ENCODE measurements at regions not wholly inside any gene's neighbourhood (a gene's known extent, or its start where the extent isn't known, plus 50 kb on each side); places are given as distances from the start of the nearest gene placed in this dataset.

GRCh38 chr12:72139411-72139810 lies 132.8 kb upstream of the TRHDE start:
- WGBS, 2 experiments (ENCODE audit: low coverage in 1 of 2, low lambda C conversion rate in 2 of 2, missing lambda C conversion rate in 2 of 2): 26 to 30% methylated on average over 4 of the region's 4 CpGs
- no peak for TF ChIP-seq EZH2phosphoT487 (IDR thresholded peaks at IDR 0.05; ENCODE audit: insufficient read depth, low read depth)
- Histone ChIP-seq H3K9me3 (ENCODE audit: low read depth) (no peaks in the 10 kb centered on the region), H3K27ac (no peak overlapping the region), H3K4me3 (no peak overlapping the region), H3F3A (ENCODE audit: insufficient read depth) (no peaks in the 10 kb centered on the region), H3K79me2 (ENCODE audit: insufficient read depth) (no peaks in the 10 kb centered on the region), H3K9ac (no peak overlapping the region), H3K9me2 (ENCODE audit: insufficient read depth) (no peaks in the 10 kb centered on the region), H3K27me3 (replicated peaks; ENCODE audit: insufficient read depth) (no peaks in the 10 kb centered on the region), H3K36me3 (ENCODE audit: low read depth) (no peaks in the 10 kb centered on the region), H2AFZ (no peak overlapping the region), H3K4me2 (ENCODE audit: unreplicated experiment) (no peak overlapping the region), H3K4me1 (ENCODE audit: insufficient read depth) (no peaks in the 10 kb centered on the region), H4K20me1 (ENCODE audit: insufficient read depth) (no peaks in the 10 kb centered on the region)
- DNase-seq: no peak
- in situ Hi-C loops (cut with MboI): no loop called here

- Histone ChIP-seq H3K36me3 (ENCODE audit: low read depth) (no peaks in the 10 kb centered on the region), H3F3A (ENCODE audit: insufficient read depth) (no peaks in the 10 kb centered on the region), H4K20me1 (ENCODE audit: insufficient read depth) (no peaks in the 10 kb centered on the region), H3K4me1 (ENCODE audit: insufficient read depth) (no peaks in the 10 kb centered on the region), H3K9ac (no peak overlapping the region), H3K27me3 (replicated peaks; ENCODE audit: insufficient read depth) (no peaks in the 10 kb centered on the region), H3K79me2 (ENCODE audit: insufficient read depth) (no peaks in the 10 kb centered on the region), H2AFZ (no peak overlapping the region), H3K9me2 (ENCODE audit: insufficient read depth) (no peaks in the 10 kb centered on the region), H3K27ac (no peak overlapping the region), H3K9me3 (ENCODE audit: low read depth) (no peaks in the 10 kb centered on the region), H3K4me3 (no peak overlapping the region), H3K4me2 (ENCODE audit: unreplicated experiment) (no peak overlapping the region)
- peak; percentile 4 for DNase-seq
- WGBS, 2 experiments (ENCODE audit: low coverage in 1 of 2, low lambda C conversion rate in 2 of 2, missing lambda C conversion rate in 2 of 2): 0 to 7% methylated on average over 2 of the region's 2 CpGs
- TF ChIP-seq EZH2 (IDR thresholded peaks at IDR 0.05; ENCODE audit: insufficient read depth, poor library complexity, severe bottlenecking): no peak
- TF ChIP-seq EZH2phosphoT487 (IDR thresholded peaks at IDR 0.05; ENCODE audit: insufficient read depth, low read depth): no peak
- in situ Hi-C loops (cut with MboI): no loop called here
Observed at GRCh38 chr12:72141381-72141780, 130.8 kb upstream of the TRHDE start.

- H3K9me3 ChIP-seq (ENCODE audit: low read depth): no peaks in the 10 kb centered on the region
- in situ Hi-C loops (cut with MboI): no loop called here
- H4K20me1 ChIP-seq (ENCODE audit: insufficient read depth): no peaks in the 10 kb centered on the region
Observed at GRCh38 chr12:72144553-72144952, 127.6 kb upstream of the TRHDE start.

GRCh38 chr12:72146495-72146894 lies 125.7 kb upstream of the TRHDE start:
- H3K36me3 ChIP-seq (ENCODE audit: low read depth): no peaks in the 10 kb centered on the region
- no peaks in the 10 kb centered on the region for H3F3A ChIP-seq (ENCODE audit: insufficient read depth)
- H3K27me3 ChIP-seq (replicated peaks; ENCODE audit: insufficient read depth): no peaks in the 10 kb centered on the region
- no peaks in the 10 kb centered on the region for H3K9me2 ChIP-seq (ENCODE audit: insufficient read depth)
- no peak overlapping the region for H3K4me3 ChIP-seq
- no peaks in the 10 kb centered on the region for H4K20me1 ChIP-seq (ENCODE audit: insufficient read depth)
- no peak overlapping the region for H3K4me2 ChIP-seq (ENCODE audit: unreplicated experiment)
- H2AFZ ChIP-seq: no peak overlapping the region
- WGBS, 2 experiments (ENCODE audit: low coverage in 1 of 2, low lambda C conversion rate in 2 of 2, missing lambda C conversion rate in 2 of 2): 28 to 34% methylated on average over 12 of the region's 12 CpGs
- H3K9me3 ChIP-seq (ENCODE audit: low read depth): no peaks in the 10 kb centered on the region
- DNase-seq: no peak
- in situ Hi-C loops (cut with MboI): no loop called here
- TF ChIP-seq EZH2 (IDR thresholded peaks at IDR 0.05; ENCODE audit: insufficient read depth, poor library complexity, severe bottlenecking): no peak
- no peaks in the 10 kb centered on the region for H3K4me1 ChIP-seq (ENCODE audit: insufficient read depth)
- H3K27ac ChIP-seq: no peak overlapping the region
- no peak overlapping the region for H3K9ac ChIP-seq
- no peaks in the 10 kb centered on the region for H3K79me2 ChIP-seq (ENCODE audit: insufficient read depth)

More at GRCh38 chr12:72144553-72144952, 127.6 kb upstream of the TRHDE start:
- Histone ChIP-seq H3K9me2 (ENCODE audit: insufficient read depth) (no peaks in the 10 kb centered on the region), H2AFZ (no peak overlapping the region), H3K27ac (no peak overlapping the region), H3F3A (ENCODE audit: insufficient read depth) (no peaks in the 10 kb centered on the region), H3K4me3 (no peak overlapping the region), H3K9ac (no peak overlapping the region), H3K4me2 (ENCODE audit: unreplicated experiment) (no peak overlapping the region), H3K27me3 (replicated peaks; ENCODE audit: insufficient read depth) (no peaks in the 10 kb centered on the region), H3K79me2 (ENCODE audit: insufficient read depth) (no peaks in the 10 kb centered on the region), H3K36me3 (ENCODE audit: low read depth) (no peaks in the 10 kb centered on the region), H3K4me1 (ENCODE audit: insufficient read depth) (no peaks in the 10 kb centered on the region)
- no peak for DNase-seq
- no peak for TF ChIP-seq EZH2 (IDR thresholded peaks at IDR 0.05; ENCODE audit: insufficient read depth, poor library complexity, severe bottlenecking)
- TF ChIP-seq EZH2phosphoT487 (IDR thresholded peaks at IDR 0.05; ENCODE audit: insufficient read depth, low read depth): no peak

- TF ChIP-seq EZH2phosphoT487 (IDR thresholded peaks at IDR 0.05; ENCODE audit: insufficient read depth, low read depth) (no peak), EZH2 (IDR thresholded peaks at IDR 0.05; ENCODE audit: insufficient read depth, poor library complexity, severe bottlenecking) (no peak)
- Histone ChIP-seq H3K4me2 (ENCODE audit: unreplicated experiment) (no peak overlapping the region), H3K36me3 (ENCODE audit: low read depth) (no peaks in the 10 kb centered on the region), H3K9me3 (ENCODE audit: low read depth) (no peaks in the 10 kb centered on the region), H3K4me1 (ENCODE audit: insufficient read depth) (no peaks in the 10 kb centered on the region), H3K9ac (no peak overlapping the region), H4K20me1 (ENCODE audit: insufficient read depth) (no peaks in the 10 kb centered on the region), H3K27me3 (replicated peaks; ENCODE audit: insufficient read depth) (no peaks in the 10 kb centered on the region), H3K4me3 (no peak overlapping the region), H2AFZ (no peak overlapping the region), H3K79me2 (ENCODE audit: insufficient read depth) (no peaks in the 10 kb centered on the region), H3K9me2 (ENCODE audit: insufficient read depth) (no peaks in the 10 kb centered on the region), H3K27ac (no peak overlapping the region), H3F3A (ENCODE audit: insufficient read depth) (no peaks in the 10 kb centered on the region)
- in situ Hi-C loops (cut with MboI): no loop called here
- WGBS, 2 experiments (ENCODE audit: low coverage in 1 of 2, low lambda C conversion rate in 2 of 2, missing lambda C conversion rate in 2 of 2): 2 to 3% methylated on average over 3 of the region's 3 CpGs
- DNase-seq: no peak
Observed at GRCh38 chr12:72148709-72149108, 123.5 kb upstream of the TRHDE start.

All from GM23248 (cell line).